Upper lobe of right lung (tissue), 1 donor: ENCODE measurements at regions not wholly inside any gene's neighbourhood (a gene's known extent, or its start where the extent isn't known, plus 50 kb on each side); places are given as distances from the start of the nearest gene placed in this dataset.

ENCODE experiments used
- ATAC-seq: fragments of 200-7000 bp; cut with Tn5 transposase; one replicate; pipeline ENCODE4 v1.9.1; 2020; ENCODE audit warnings: mild to moderate bottlenecking, moderate library complexity
- DNase-seq: peaks from one replicate; pipeline ENCODE4 v3.0.0-alpha.2; 2020
- H3K27ac ChIP-seq: fragments of 200-600 bp; one replicate; pipeline ENCODE4 v1.8.0; 2022
- H3K27me3 ChIP-seq: fragments of 200-600 bp; one replicate; pipeline ENCODE4 v1.8.0; 2022; ENCODE audit warnings: mild to moderate bottlenecking
- H3K36me3 ChIP-seq: fragments of 200-600 bp; one replicate; pipeline ENCODE4 v1.8.0; 2022
- H3K4me1 ChIP-seq: fragments of 200-600 bp; one replicate; pipeline ENCODE4 v1.8.0; 2022
- H3K4me3 ChIP-seq: fragments of 200-600 bp; one replicate; pipeline ENCODE4 v1.8.0; 2022; ENCODE audit warnings: mild to moderate bottlenecking
- H3K9me3 ChIP-seq: fragments of 200-600 bp; one replicate; pipeline ENCODE4 v1.8.0; 2022
- intact Hi-C: fragments of 100-400 bp; cut with DNase I; formaldehyde crosslinking; loops from one replicate; pipeline ENCODE4 v1.11.0; 2022
- TF ChIP-seq, protein P1 (sequence below): fragments of 200-600 bp; IDR thresholded peaks from one replicate; pipeline ENCODE4 v1.8.0; 2022; ENCODE audit warnings: antibody characterized with exemption
- donor health status: DM: no; HTN: yes; CAD: no; lungs with severe emphysema.

- no peak overlapping the region for H3K4me3 ChIP-seq
- DNase-seq (no peak), ATAC-seq (no peak)
- no peaks in the 10 kb centered on the region for H3K36me3 ChIP-seq
- TF ChIP-seq, protein P1, sequence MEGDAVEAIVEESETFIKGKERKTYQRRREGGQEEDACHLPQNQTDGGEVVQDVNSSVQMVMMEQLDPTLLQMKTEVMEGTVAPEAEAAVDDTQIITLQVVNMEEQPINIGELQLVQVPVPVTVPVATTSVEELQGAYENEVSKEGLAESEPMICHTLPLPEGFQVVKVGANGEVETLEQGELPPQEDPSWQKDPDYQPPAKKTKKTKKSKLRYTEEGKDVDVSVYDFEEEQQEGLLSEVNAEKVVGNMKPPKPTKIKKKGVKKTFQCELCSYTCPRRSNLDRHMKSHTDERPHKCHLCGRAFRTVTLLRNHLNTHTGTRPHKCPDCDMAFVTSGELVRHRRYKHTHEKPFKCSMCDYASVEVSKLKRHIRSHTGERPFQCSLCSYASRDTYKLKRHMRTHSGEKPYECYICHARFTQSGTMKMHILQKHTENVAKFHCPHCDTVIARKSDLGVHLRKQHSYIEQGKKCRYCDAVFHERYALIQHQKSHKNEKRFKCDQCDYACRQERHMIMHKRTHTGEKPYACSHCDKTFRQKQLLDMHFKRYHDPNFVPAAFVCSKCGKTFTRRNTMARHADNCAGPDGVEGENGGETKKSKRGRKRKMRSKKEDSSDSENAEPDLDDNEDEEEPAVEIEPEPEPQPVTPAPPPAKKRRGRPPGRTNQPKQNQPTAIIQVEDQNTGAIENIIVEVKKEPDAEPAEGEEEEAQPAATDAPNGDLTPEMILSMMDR: no peak
- no peaks in the 10 kb centered on the region for H3K9me3 ChIP-seq
- H3K4me1 ChIP-seq: no peaks in the 10 kb centered on the region
- H3K27ac ChIP-seq: no peak overlapping the region
- no peaks in the 10 kb centered on the region for H3K27me3 ChIP-seq
- intact Hi-C loops: no loop called here
Observed at GRCh38 chr4:187204389-187204918, 480.8 kb upstream of the FAT1 start.

DNA sequence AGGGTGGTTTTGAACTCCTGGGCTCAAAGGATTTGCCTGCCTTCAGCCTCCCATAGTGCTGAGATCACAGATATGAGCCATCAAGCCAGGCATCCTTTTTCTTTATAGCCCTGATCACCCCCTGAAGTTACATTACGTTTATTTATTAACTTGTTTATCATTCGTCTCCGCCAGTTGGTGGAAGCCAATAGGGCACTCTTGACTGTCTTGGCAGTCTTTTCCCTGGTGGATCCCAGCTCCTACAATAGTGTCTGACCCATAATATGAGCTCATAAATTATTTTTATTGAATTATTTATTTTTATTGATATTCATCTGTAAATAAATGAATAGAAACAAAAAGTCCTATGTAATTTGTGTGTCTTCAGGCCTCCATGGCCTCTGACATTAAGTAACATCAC is 484.3 kb upstream of the FAT1 start:
- no peaks in the 10 kb centered on the region for H3K4me1 ChIP-seq
- DNase-seq (no peak), ATAC-seq (no peak)
- no peak overlapping the region for H3K27ac ChIP-seq
- H3K9me3 ChIP-seq: no peaks in the 10 kb centered on the region
- no peak overlapping the region for H3K4me3 ChIP-seq
- no peaks in the 10 kb centered on the region for H3K27me3 ChIP-seq
- H3K36me3 ChIP-seq: no peaks in the 10 kb centered on the region
- intact Hi-C loops: no loop called here
- TF ChIP-seq, protein P1: no peak

- H3K9me3 ChIP-seq: no peaks in the 10 kb centered on the region
- H3K27me3 ChIP-seq: no peaks in the 10 kb centered on the region
- H3K36me3 ChIP-seq: no peaks in the 10 kb centered on the region
- no peak overlapping the region for H3K27ac ChIP-seq
- TF ChIP-seq, protein P1: no peak
- no peak overlapping the region for H3K4me3 ChIP-seq
- ATAC-seq (no peak), DNase-seq (no peak)
- H3K4me1 ChIP-seq: no peaks in the 10 kb centered on the region
- intact Hi-C loops: no loop called here
Observed at GRCh38 chr4:187208651-187209050, 485.0 kb upstream of the FAT1 start.

DNA sequence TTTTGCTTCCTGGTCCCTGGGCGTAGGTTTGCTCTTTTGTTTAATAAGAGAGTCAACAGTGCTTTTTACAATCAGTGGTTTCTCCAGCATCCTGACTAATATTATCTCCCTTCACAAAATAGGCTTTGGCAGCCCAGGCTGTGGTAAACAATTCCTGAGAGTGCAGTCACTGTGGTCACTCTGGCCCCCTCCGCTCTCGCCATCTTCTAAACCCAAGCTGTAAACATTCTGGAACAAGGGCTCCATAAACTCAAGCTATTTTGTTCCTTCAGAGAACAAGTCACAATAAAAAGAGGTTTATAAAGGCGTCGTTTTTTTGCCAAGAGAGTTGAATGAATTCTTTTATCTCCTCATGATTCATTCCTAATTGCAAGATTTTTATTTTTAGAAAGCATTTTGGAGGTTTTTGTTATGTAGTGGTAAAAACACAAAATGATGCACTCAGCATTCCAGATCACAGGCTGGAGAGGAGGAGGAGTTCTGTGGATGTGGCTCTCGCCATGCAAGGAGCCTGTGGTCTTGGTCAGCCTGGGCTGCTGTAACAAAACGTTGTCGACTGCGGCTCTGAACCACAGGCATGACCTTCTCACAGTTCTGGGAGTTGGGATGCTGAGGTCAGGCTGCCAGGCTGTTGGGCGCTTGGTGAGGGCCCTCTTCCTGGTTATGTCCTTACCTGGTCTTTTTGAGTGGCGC is 486.4 kb upstream of the FAT1 start:
- TF ChIP-seq, protein P1: no peak
- no peaks in the 10 kb centered on the region for H3K9me3 ChIP-seq
- ATAC-seq: no peak
- no peak for DNase-seq
- no peak overlapping the region for H3K27ac ChIP-seq
- intact Hi-C loops: no loop called here
- H3K4me3 ChIP-seq: no peak overlapping the region
- no peaks in the 10 kb centered on the region for H3K4me1 ChIP-seq
- no peaks in the 10 kb centered on the region for H3K36me3 ChIP-seq
- no peaks in the 10 kb centered on the region for H3K27me3 ChIP-seq

- TF ChIP-seq, protein P1: no peak
- Histone ChIP-seq H3K36me3 (no peaks in the 10 kb centered on the region), H3K4me1 (no peaks in the 10 kb centered on the region), H3K9me3 (no peaks in the 10 kb centered on the region), H3K4me3 (no peak overlapping the region), H3K27ac (no peak overlapping the region), H3K27me3 (no peaks in the 10 kb centered on the region)
- DNase-seq (no peak), ATAC-seq (no peak)
- intact Hi-C loops: no loop called here
Observed at GRCh38 chr4:187212446-187213080, 488.9 kb upstream of the FAT1 start.
